Fibroblast of the aortic adventitia (primary cell): ENCODE measurements at regions not wholly inside any gene's neighbourhood (a gene's known extent, or its start where the extent isn't known, plus 50 kb on each side); places are given as distances from the start of the nearest gene placed in this dataset.

Experiments
- DNase-seq: peaks from one replicate; pipeline ENCODE4 v3.0.0-alpha.2; 2010; ENCODE audit warnings: low read depth
- H3K4me3 ChIP-seq: 2 replicates; pipeline ENCODE4 v1.5.1; 2011; ENCODE audit warnings: low read depth, mild to moderate bottlenecking, control low read depth, low read length, moderate library complexity
- CTCF ChIP-seq: IDR thresholded peaks from 2 replicates; pipeline ENCODE4 v1.5.1; 2011; ENCODE audit warnings: mild to moderate bottlenecking, low read length, control low read depth, inconsistent platforms; ENCODE audit not compliant: insufficient read depth

- DNase-seq = peak; percentile 52
- no peak overlapping the region for H3K4me3 ChIP-seq
- TF ChIP-seq CTCF = no peak
Observed at GRCh38 chr10:24008164-24009091, 200.5 kb upstream of the KIAA1217 start.

- TF ChIP-seq CTCF = no peak
- DNase-seq = no peak
Observed at GRCh38 chr10:24009115-24009514, 199.8 kb upstream of the KIAA1217 start.

GRCh38 chr10:24009736-24010135 lies 199.2 kb upstream of the KIAA1217 start:
- no peak overlapping the region for H3K4me3 ChIP-seq
- DNase-seq = no peak
- no peak for TF ChIP-seq CTCF

More at GRCh38 chr10:24009115-24009514, 199.8 kb upstream of the KIAA1217 start:
- H3K4me3 ChIP-seq = no peak overlapping the region

GRCh38 chr10:24010436-24010970 lies 198.4 kb upstream of the KIAA1217 start:
- no peak for DNase-seq
- TF ChIP-seq CTCF = no peak
- H3K4me3 ChIP-seq = no peak overlapping the region

- no peak for TF ChIP-seq CTCF
- DNase-seq = no peak
- H3K4me3 ChIP-seq = no peak overlapping the region
Observed at GRCh38 chr10:24012249-24012803, 196.6 kb upstream of the KIAA1217 start.

- no peak for TF ChIP-seq CTCF
Observed at GRCh38 chr10:24027107-24027506, 181.8 kb upstream of the KIAA1217 start.

More at GRCh38 chr10:24027107-24027506, 181.8 kb upstream of the KIAA1217 start:
- H3K4me3 ChIP-seq = no peak overlapping the region
- DNase-seq = peak; percentile 3
